ENCODE measurements at regions not wholly inside any gene's neighbourhood (a gene's known extent, or its start where the extent isn't known, plus 50 kb on each side); places are given as distances from the start of the nearest gene placed in this dataset.

GRCh38 chr21:15285556-15285955 lies 220.8 kb upstream of the NRIP1 start:
- Histone ChIP-seq H3K9ac (ENCODE audit: control insufficient read depth, insufficient read depth, low read length) (no peak overlapping the region), H3K27me3 (replicated peaks in 1 of 2; ENCODE audit: control insufficient read depth in 2 of 2, insufficient read depth in 2 of 2, low read length in 1 of 2) (no peaks in the 10 kb centered on the region), H2AFZ (ENCODE audit: control insufficient read depth, low read depth, low read length) (no peak overlapping the region), H3K36me3 (ENCODE audit: control insufficient read depth in 2 of 2, insufficient read depth in 2 of 2, low read length in 1 of 2) (no peaks in the 10 kb centered on the region), H3K4me3 (no peak overlapping the region), H3K27ac (ENCODE audit: control insufficient read depth, insufficient read depth) (no peak overlapping the region), H3K79me2 (ENCODE audit: control insufficient read depth, insufficient read depth, low read length) (no peaks in the 10 kb centered on the region), H3K9me3 (replicated peaks; ENCODE audit: control insufficient read depth, insufficient read depth, low read length) (no peaks in the 10 kb centered on the region), H3K4me2 (ENCODE audit: control insufficient read depth, insufficient read depth) (no peak overlapping the region), H3K4me1 (ENCODE audit: control insufficient read depth, insufficient read depth, low read length) (no peaks in the 10 kb centered on the region), H4K20me1 (ENCODE audit: control insufficient read depth, insufficient read depth) (no peaks in the 10 kb centered on the region)
- DNase-seq (ENCODE audit: low read depth, low spot score) (no peak), FAIRE-seq (no peak), ATAC-seq (no peak)
- ChIA-PET POLR2A (no interaction called here), CTCF (no interaction called here), SMC1A (ENCODE audit: uncharacterized antibody, unreplicated experiment) (interaction anchor here (1.2 kb wide), 1 partner anchor 8 kb away, joined by 4 read pairs; no protein-coding TSS in a partner anchor), RAD21 (ENCODE audit: unreplicated experiment) (no interaction called here)
- in situ Hi-C loops (cut with MboI) (no loop called here), intact Hi-C loops (cut with micrococcal nuclease; ENCODE audit: unreplicated experiment) (no loop called here)
- BruUV-seq (replicated peaks), result no TSS peak
- 25% methylated on average over 4 of the region's 4 CpGs for WGBS (ENCODE audit: insufficient coverage, insufficient replicate concordance, low lambda C conversion rate, missing lambda C conversion rate)
- no peak for TF ChIP-seq RELB (IDR thresholded peaks at IDR 0.05; ENCODE audit: low read depth)
- no peak for TF ChIP-seq SMAD5 (IDR thresholded peaks at IDR 0.05; ENCODE audit: low read depth)
- TF ChIP-seq, protein P1, sequence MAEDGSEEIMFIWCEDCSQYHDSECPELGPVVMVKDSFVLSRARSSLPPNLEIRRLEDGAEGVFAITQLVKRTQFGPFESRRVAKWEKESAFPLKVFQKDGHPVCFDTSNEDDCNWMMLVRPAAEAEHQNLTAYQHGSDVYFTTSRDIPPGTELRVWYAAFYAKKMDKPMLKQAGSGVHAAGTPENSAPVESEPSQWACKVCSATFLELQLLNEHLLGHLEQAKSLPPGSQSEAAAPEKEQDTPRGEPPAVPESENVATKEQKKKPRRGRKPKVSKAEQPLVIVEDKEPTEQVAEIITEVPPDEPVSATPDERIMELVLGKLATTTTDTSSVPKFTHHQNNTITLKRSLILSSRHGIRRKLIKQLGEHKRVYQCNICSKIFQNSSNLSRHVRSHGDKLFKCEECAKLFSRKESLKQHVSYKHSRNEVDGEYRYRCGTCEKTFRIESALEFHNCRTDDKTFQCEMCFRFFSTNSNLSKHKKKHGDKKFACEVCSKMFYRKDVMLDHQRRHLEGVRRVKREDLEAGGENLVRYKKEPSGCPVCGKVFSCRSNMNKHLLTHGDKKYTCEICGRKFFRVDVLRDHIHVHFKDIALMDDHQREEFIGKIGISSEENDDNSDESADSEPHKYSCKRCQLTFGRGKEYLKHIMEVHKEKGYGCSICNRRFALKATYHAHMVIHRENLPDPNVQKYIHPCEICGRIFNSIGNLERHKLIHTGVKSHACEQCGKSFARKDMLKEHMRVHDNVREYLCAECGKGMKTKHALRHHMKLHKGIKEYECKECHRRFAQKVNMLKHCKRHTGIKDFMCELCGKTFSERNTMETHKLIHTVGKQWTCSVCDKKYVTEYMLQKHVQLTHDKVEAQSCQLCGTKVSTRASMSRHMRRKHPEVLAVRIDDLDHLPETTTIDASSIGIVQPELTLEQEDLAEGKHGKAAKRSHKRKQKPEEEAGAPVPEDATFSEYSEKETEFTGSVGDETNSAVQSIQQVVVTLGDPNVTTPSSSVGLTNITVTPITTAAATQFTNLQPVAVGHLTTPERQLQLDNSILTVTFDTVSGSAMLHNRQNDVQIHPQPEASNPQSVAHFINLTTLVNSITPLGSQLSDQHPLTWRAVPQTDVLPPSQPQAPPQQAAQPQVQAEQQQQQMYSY (CRISPR knock-in tag; IDR thresholded peaks at IDR 0.05), result no peak
- no peak for TF ChIP-seq SREBF1 (IDR thresholded peaks at IDR 0.05; ENCODE audit: low read length)
- no peak for TF ChIP-seq MXI1 (IDR thresholded peaks at IDR 0.05; ENCODE audit: low read depth, low read length)
- no peak for TF ChIP-seq KAT2A (conservative IDR thresholded peaks at IDR 0.05; ENCODE audit: control insufficient read depth, low read depth, low read length)
- no peak for TF ChIP-seq EP300 (IDR thresholded peaks at IDR 0.05; ENCODE audit: borderline replicate concordance in 1 of 2, control insufficient read depth in 1 of 2, low read depth in 2 of 2, low read length in 2 of 2)
- TF ChIP-seq SRF (IDR thresholded peaks at IDR 0.05; ENCODE audit: low read depth in 2 of 2, low read length in 2 of 2), result no peak
- TF ChIP-seq POLR2A (IDR thresholded peaks at IDR 0.05; ENCODE audit: low read depth, low read length), result no peak
- no peak for TF ChIP-seq CEBPZ (IDR thresholded peaks at IDR 0.05; ENCODE audit: low read depth, low read length)
- no peak for TF ChIP-seq BRCA1 (IDR thresholded peaks at IDR 0.05; ENCODE audit: low read depth, low read length)
- no peak for TF ChIP-seq IKZF1 (conservative IDR thresholded peaks at IDR 0.05)
- no peak for TF ChIP-seq PAX8 (IDR thresholded peaks at IDR 0.05)
- no peak for TF ChIP-seq SIX5 (IDR thresholded peaks at IDR 0.05; ENCODE audit: low read depth, low read length, severe bottlenecking)
- TF ChIP-seq ZNF274 (IDR thresholded peaks at IDR 0.05; ENCODE audit: insufficient read depth, insufficient read length), result no peak
- no peak for TF ChIP-seq IRF4 (IDR thresholded peaks at IDR 0.05; ENCODE audit: low read depth, low read length)
